ENCODE measurements at regions not wholly inside any gene's neighbourhood (a gene's known extent, or its start where the extent isn't known, plus 50 kb on each side); places are given as distances from the start of the nearest gene placed in this dataset.

GRCh38 chr10:78301481-78301880 lies 267.8 kb downstream of the RPS24 start:
- no peak for DNase-seq

GRCh38 chr10:78301891-78302738 lies 268.5 kb downstream of the RPS24 start:
- no peak for DNase-seq

GRCh38 chr10:78302739-78302988 lies 269.0 kb downstream of the RPS24 start:
- DNase-seq = no peak

- peak; percentile 95 for DNase-seq
Measured at GRCh38 chr10:78302989-78303854, 269.6 kb downstream of the RPS24 start.

GRCh38 chr10:78304091-78305045 lies 270.7 kb downstream of the RPS24 start:
- DNase-seq = no peak

GRCh38 chr10:78305311-78305710 lies 271.6 kb downstream of the RPS24 start:
- DNase-seq = no peak

- no peak for DNase-seq
Measured at GRCh38 chr10:78306358-78306757, 272.7 kb downstream of the RPS24 start.

- DNase-seq = no peak
Measured at GRCh38 chr10:78307576-78307975, 273.9 kb downstream of the RPS24 start.

- no peak for DNase-seq
Measured at GRCh38 chr10:78309536-78310237, 276.0 kb downstream of the RPS24 start.

- no peak for DNase-seq
Measured at GRCh38 chr10:78310481-78311080, 276.9 kb downstream of the RPS24 start.

GRCh38 chr10:78312197-78313047 lies 278.8 kb downstream of the RPS24 start:
- DNase-seq = no peak

GRCh38 chr10:78313048-78313381 lies 279.4 kb downstream of the RPS24 start:
- DNase-seq = no peak

GRCh38 chr10:78313636-78314035 lies 280.0 kb downstream of the RPS24 start:
- DNase-seq = no peak

GRCh38 chr10:78314651-78315050 lies 281.0 kb downstream of the RPS24 start:
- DNase-seq = no peak

GRCh38 chr10:78316451-78316931 lies 282.8 kb downstream of the RPS24 start:
- no peak for DNase-seq

GRCh38 chr10:78318305-78318704 lies 284.6 kb downstream of the RPS24 start:
- DNase-seq = no peak

GRCh38 chr10:78319371-78319770 lies 285.7 kb downstream of the RPS24 start:
- no peak for DNase-seq

GRCh38 chr10:78319841-78320240 lies 286.2 kb downstream of the RPS24 start:
- no peak for DNase-seq

GRCh38 chr10:78320506-78320905 lies 286.8 kb downstream of the RPS24 start:
- DNase-seq = no peak

- DNase-seq = no peak
Measured at GRCh38 chr10:78321000-78321399, 287.3 kb downstream of the RPS24 start.

GRCh38 chr10:78321500-78321899 lies 287.8 kb downstream of the RPS24 start:
- no peak for DNase-seq
